Calu3 (cell line): ENCODE measurements at regions not wholly inside any gene's neighbourhood (a gene's known extent, or its start where the extent isn't known, plus 50 kb on each side); places are given as distances from the start of the nearest gene placed in this dataset.

Experiments
- BruUV-seq: library from RNA; stranded (reverse); fragments of 400-500 nt; replicated peaks from 2 replicates; lab custom pipeline; 2021; lab: Mats Ljungman, UMichigan
- CTCF ChIA-PET: fragments of 300-600 bp; sonication (Branson Sonifier 250); formaldehyde crosslinking; loops from one replicate; lab custom pipeline; 2022; ENCODE audit warnings: antibody characterized with exemption; lab: Charles Lee
- DNase-seq: peaks from one replicate; pipeline ENCODE4 v3.0.0; 2022
- H3K27ac Mint-ChIP-seq: one replicate; pipeline ENCODE4 v1.8.0; 2022; ENCODE audit warnings: mixed read lengths; ENCODE audit not compliant: unreplicated experiment
- H3K27me3 Mint-ChIP-seq: one replicate; pipeline ENCODE4 v1.8.0; 2022; ENCODE audit warnings: mixed read lengths; ENCODE audit not compliant: unreplicated experiment
- H3K36me3 Mint-ChIP-seq: one replicate; pipeline ENCODE4 v1.8.0; 2022; ENCODE audit warnings: mild to moderate bottlenecking, moderate library complexity, mixed read lengths; ENCODE audit not compliant: insufficient read depth, unreplicated experiment
- H3K4me1 Mint-ChIP-seq: one replicate; pipeline ENCODE4 v1.8.0; 2022; ENCODE audit warnings: mild to moderate bottlenecking, low read depth, mixed read lengths; ENCODE audit not compliant: unreplicated experiment
- H3K4me3 Mint-ChIP-seq: one replicate; pipeline ENCODE4 v1.8.0; 2022; ENCODE audit warnings: mild to moderate bottlenecking, low read depth, moderate library complexity, mixed read lengths; ENCODE audit not compliant: unreplicated experiment
- H3K9me3 Mint-ChIP-seq: one replicate; pipeline ENCODE4 v1.8.0; 2022; ENCODE audit warnings: low read depth, mixed read lengths; ENCODE audit not compliant: unreplicated experiment
- intact Hi-C: fragments of 100-400 bp; cut with micrococcal nuclease; formaldehyde crosslinking; loops from one replicate; pipeline ENCODE4 v1.10.0; 2022; ENCODE audit not compliant: unreplicated experiment
- TF ChIP-seq, protein P1 (sequence below): fragments of 200-600 bp; IDR thresholded peaks from one replicate; pipeline ENCODE4 v1.8.0; 2022; ENCODE audit warnings: antibody characterized with exemption; ENCODE audit not compliant: unreplicated experiment

GRCh38 chr6:90952176-90952575 lies 365.3 kb upstream of the MAP3K7 start:
- Mint-ChIP-seq H3K27me3 (no peaks in the 10 kb centered on the region), H3K9me3 (no peaks in the 10 kb centered on the region), H3K4me1 (no peaks in the 10 kb centered on the region), H3K36me3 (no peaks in the 10 kb centered on the region), H3K27ac (no peak overlapping the region), H3K4me3 (no peak overlapping the region)
- CTCF ChIA-PET: no interaction called here
- TF ChIP-seq, protein P1, sequence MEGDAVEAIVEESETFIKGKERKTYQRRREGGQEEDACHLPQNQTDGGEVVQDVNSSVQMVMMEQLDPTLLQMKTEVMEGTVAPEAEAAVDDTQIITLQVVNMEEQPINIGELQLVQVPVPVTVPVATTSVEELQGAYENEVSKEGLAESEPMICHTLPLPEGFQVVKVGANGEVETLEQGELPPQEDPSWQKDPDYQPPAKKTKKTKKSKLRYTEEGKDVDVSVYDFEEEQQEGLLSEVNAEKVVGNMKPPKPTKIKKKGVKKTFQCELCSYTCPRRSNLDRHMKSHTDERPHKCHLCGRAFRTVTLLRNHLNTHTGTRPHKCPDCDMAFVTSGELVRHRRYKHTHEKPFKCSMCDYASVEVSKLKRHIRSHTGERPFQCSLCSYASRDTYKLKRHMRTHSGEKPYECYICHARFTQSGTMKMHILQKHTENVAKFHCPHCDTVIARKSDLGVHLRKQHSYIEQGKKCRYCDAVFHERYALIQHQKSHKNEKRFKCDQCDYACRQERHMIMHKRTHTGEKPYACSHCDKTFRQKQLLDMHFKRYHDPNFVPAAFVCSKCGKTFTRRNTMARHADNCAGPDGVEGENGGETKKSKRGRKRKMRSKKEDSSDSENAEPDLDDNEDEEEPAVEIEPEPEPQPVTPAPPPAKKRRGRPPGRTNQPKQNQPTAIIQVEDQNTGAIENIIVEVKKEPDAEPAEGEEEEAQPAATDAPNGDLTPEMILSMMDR: no peak
- intact Hi-C loops: no loop called here
- BruUV-seq: no TSS peak
- no peak for DNase-seq

DNA sequence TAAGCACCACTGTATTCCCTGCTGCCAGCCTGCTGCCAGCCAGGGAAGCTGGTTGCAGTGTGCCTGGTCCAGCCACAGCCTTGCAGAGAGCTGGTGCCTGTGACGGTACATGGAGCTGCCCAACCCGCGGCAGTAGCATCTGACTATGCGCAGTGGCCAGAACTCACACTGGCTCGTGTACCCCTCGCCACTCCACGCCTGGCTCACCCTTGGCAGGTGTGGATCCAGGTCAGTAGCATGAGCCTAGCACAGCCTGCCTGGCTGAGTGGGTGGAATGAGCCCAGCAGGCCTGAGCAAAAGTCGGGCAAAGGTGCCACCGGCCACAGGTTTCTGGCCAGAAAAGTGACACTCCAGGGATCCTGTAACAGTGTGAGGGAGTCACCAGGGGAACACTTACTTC lies 361.7 kb upstream of the MAP3K7 start:
- intact Hi-C loops: no loop called here
- H3K4me3 Mint-ChIP-seq: no peak overlapping the region
- TF ChIP-seq, protein P1: no peak
- no peak overlapping the region for H3K27ac Mint-ChIP-seq
- CTCF ChIA-PET: no interaction called here
- DNase-seq: no peak
- H3K4me1 Mint-ChIP-seq: no peaks in the 10 kb centered on the region
- no peaks in the 10 kb centered on the region for H3K27me3 Mint-ChIP-seq
- H3K36me3 Mint-ChIP-seq: no peaks in the 10 kb centered on the region
- no TSS peak for BruUV-seq
- H3K9me3 Mint-ChIP-seq: no peaks in the 10 kb centered on the region

GRCh38 chr6:90947184-90948064 lies 360.6 kb upstream of the MAP3K7 start:
- H3K27me3 Mint-ChIP-seq: no peaks in the 10 kb centered on the region
- no peaks in the 10 kb centered on the region for H3K9me3 Mint-ChIP-seq

DNA sequence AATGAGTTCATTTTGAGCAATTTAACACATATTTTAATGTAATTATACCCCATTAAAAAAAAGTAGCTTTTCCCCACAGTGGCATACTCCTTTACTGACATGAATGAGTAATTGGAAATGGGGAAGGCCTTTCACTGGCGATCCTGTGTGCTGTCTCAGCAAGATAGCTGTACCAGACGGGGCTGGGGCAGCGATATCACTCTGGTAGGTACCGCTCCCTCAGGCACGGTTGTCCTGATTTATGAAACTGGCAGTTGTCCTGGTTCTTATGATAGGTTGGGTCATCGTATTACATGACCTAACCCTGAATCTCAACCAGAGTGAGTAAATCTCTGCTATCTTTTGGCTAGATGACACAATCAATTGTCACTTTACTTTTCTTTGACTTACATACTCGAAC lies 355.0 kb upstream of the MAP3K7 start:
- Mint-ChIP-seq H3K4me3 (no peak overlapping the region), H3K36me3 (no peaks in the 10 kb centered on the region)
- intact Hi-C loops: loop anchor here (5.0 kb wide), 1 partner anchor 140 kb away; no protein-coding TSS in a partner anchor

More at GRCh38 chr6:90947184-90948064, 360.6 kb upstream of the MAP3K7 start:
- H3K4me3 Mint-ChIP-seq: no peak overlapping the region
- H3K36me3 Mint-ChIP-seq: no peaks in the 10 kb centered on the region
- H3K4me1 Mint-ChIP-seq: no peaks in the 10 kb centered on the region
- BruUV-seq: no TSS peak
- TF ChIP-seq, protein P1: no peak
- CTCF ChIA-PET: no interaction called here
- no peak for DNase-seq
- intact Hi-C loops: no loop called here
- no peak overlapping the region for H3K27ac Mint-ChIP-seq

More for the DNA sequence above, 355.0 kb upstream of the MAP3K7 start:
- H3K27me3 Mint-ChIP-seq: no peaks in the 10 kb centered on the region
- TF ChIP-seq, protein P1: no peak
- CTCF ChIA-PET: no interaction called here
- H3K4me1 Mint-ChIP-seq: no peaks in the 10 kb centered on the region
- BruUV-seq: no TSS peak
- H3K9me3 Mint-ChIP-seq: no peaks in the 10 kb centered on the region
- DNase-seq: no peak
- no peak overlapping the region for H3K27ac Mint-ChIP-seq
